K562 (cell line): ENCODE measurements at regions not wholly inside any gene's neighbourhood (a gene's known extent, or its start where the extent isn't known, plus 50 kb on each side); places are given as distances from the start of the nearest gene placed in this dataset.

Source experiments
- MTF1 ChIP-seq: fragments of 250-450 bp; sonication (Bioruptor Pico); IDR thresholded peaks from 2 replicates; pipeline ENCODE4 v1.9.0; 2021; ENCODE audit warnings: moderate library complexity, mild to moderate bottlenecking, inconsistent platforms, borderline replicate concordance
- TAF1 ChIP-seq: IDR thresholded peaks from 2 replicates; pipeline ENCODE4 v1.6.1; 2011; ENCODE audit warnings: mild to moderate bottlenecking, low read length, moderate library complexity; ENCODE audit not compliant: insufficient read depth, control insufficient read depth, severe bottlenecking; ENCODE audit errors: extremely low read depth
- ZNF778 ChIP-seq: fragments of 450-650 bp; formaldehyde crosslinking; IDR thresholded peaks from 2 replicates; pipeline ENCODE4 v1.4.0; 2020; ENCODE audit warnings: mild to moderate bottlenecking, moderate library complexity
- TF ChIP-seq, protein P1 (sequence below), 2 experiments: fragments of 450-650 bp in 1 of 2; IDR thresholded peaks; 2 replicates each; pipeline ENCODE4 v1.6.1; 2011 to 2017; ENCODE audit warnings: low read depth in 2 of 2, antibody characterized with exemption in 1 of 2, borderline replicate concordance in 1 of 2, low read length in 1 of 2, mild to moderate bottlenecking in 1 of 2, mixed read lengths in 1 of 2; ENCODE audit not compliant: control insufficient read depth in 1 of 2
- TF ChIP-seq, protein P2 (sequence below): fragments of 450-650 bp; conservative IDR thresholded peaks from 2 replicates; pipeline ENCODE4 v1.6.1; 2016; ENCODE audit warnings: missing genetic modification characterization, low read depth, mild to moderate bottlenecking, control low read depth, missing compliant biosample characterization
- TF ChIP-seq, protein P3 (sequence below): fragments of 450-650 bp; formaldehyde crosslinking; IDR thresholded peaks from 2 replicates; pipeline ENCODE4 v1.4.0; 2022; ENCODE audit warnings: mild to moderate bottlenecking, moderate library complexity
- TF ChIP-seq, protein P4 (sequence below): fragments of 250-450 bp; sonication (Bioruptor Pico); IDR thresholded peaks from 2 replicates; pipeline ENCODE4 v1.4.0; 2020

DNA sequence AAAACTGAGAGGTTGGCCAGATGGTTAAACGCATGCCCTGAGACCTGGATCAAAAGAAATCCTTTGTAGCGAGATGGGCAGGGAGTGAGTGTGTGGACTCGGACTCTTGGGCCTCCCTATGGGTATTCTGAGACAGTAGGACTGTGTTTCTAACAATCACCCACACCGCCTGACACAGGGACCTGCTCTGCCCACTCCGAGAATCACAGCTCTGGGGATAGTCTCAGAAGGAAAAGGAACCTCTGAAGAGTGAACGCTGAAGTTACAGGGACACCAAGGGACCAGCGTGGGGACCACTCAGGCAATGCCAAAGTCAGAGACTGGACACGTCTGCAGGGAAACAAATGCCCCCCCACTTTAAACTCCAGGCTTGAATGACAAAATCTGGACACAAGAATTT is 242.1 kb upstream of the TCERG1L start (continued):
- TF ChIP-seq, protein P1, sequence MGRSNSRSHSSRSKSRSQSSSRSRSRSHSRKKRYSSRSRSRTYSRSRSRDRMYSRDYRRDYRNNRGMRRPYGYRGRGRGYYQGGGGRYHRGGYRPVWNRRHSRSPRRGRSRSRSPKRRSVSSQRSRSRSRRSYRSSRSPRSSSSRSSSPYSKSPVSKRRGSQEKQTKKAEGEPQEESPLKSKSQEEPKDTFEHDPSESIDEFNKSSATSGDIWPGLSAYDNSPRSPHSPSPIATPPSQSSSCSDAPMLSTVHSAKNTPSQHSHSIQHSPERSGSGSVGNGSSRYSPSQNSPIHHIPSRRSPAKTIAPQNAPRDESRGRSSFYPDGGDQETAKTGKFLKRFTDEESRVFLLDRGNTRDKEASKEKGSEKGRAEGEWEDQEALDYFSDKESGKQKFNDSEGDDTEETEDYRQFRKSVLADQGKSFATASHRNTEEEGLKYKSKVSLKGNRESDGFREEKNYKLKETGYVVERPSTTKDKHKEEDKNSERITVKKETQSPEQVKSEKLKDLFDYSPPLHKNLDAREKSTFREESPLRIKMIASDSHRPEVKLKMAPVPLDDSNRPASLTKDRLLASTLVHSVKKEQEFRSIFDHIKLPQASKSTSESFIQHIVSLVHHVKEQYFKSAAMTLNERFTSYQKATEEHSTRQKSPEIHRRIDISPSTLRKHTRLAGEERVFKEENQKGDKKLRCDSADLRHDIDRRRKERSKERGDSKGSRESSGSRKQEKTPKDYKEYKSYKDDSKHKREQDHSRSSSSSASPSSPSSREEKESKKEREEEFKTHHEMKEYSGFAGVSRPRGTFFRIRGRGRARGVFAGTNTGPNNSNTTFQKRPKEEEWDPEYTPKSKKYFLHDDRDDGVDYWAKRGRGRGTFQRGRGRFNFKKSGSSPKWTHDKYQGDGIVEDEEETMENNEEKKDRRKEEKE (IDR thresholded peaks at IDR 0.05; ENCODE audit: borderline replicate concordance in 1 of 2, control insufficient read depth in 1 of 2, low read depth in 2 of 2, low read length in 1 of 2), result no peak
- TF ChIP-seq, protein P2, sequence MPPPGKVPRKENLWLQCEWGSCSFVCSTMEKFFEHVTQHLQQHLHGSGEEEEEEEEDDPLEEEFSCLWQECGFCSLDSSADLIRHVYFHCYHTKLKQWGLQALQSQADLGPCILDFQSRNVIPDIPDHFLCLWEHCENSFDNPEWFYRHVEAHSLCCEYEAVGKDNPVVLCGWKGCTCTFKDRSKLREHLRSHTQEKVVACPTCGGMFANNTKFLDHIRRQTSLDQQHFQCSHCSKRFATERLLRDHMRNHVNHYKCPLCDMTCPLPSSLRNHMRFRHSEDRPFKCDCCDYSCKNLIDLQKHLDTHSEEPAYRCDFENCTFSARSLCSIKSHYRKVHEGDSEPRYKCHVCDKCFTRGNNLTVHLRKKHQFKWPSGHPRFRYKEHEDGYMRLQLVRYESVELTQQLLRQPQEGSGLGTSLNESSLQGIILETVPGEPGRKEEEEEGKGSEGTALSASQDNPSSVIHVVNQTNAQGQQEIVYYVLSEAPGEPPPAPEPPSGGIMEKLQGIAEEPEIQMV (tag), result no peak
- TF ChIP-seq, protein P3, sequence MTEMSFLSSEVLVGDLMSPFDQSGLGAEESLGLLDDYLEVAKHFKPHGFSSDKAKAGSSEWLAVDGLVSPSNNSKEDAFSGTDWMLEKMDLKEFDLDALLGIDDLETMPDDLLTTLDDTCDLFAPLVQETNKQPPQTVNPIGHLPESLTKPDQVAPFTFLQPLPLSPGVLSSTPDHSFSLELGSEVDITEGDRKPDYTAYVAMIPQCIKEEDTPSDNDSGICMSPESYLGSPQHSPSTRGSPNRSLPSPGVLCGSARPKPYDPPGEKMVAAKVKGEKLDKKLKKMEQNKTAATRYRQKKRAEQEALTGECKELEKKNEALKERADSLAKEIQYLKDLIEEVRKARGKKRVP (CRISPR knock-in tag), result no peak
- TF ChIP-seq, protein P4, sequence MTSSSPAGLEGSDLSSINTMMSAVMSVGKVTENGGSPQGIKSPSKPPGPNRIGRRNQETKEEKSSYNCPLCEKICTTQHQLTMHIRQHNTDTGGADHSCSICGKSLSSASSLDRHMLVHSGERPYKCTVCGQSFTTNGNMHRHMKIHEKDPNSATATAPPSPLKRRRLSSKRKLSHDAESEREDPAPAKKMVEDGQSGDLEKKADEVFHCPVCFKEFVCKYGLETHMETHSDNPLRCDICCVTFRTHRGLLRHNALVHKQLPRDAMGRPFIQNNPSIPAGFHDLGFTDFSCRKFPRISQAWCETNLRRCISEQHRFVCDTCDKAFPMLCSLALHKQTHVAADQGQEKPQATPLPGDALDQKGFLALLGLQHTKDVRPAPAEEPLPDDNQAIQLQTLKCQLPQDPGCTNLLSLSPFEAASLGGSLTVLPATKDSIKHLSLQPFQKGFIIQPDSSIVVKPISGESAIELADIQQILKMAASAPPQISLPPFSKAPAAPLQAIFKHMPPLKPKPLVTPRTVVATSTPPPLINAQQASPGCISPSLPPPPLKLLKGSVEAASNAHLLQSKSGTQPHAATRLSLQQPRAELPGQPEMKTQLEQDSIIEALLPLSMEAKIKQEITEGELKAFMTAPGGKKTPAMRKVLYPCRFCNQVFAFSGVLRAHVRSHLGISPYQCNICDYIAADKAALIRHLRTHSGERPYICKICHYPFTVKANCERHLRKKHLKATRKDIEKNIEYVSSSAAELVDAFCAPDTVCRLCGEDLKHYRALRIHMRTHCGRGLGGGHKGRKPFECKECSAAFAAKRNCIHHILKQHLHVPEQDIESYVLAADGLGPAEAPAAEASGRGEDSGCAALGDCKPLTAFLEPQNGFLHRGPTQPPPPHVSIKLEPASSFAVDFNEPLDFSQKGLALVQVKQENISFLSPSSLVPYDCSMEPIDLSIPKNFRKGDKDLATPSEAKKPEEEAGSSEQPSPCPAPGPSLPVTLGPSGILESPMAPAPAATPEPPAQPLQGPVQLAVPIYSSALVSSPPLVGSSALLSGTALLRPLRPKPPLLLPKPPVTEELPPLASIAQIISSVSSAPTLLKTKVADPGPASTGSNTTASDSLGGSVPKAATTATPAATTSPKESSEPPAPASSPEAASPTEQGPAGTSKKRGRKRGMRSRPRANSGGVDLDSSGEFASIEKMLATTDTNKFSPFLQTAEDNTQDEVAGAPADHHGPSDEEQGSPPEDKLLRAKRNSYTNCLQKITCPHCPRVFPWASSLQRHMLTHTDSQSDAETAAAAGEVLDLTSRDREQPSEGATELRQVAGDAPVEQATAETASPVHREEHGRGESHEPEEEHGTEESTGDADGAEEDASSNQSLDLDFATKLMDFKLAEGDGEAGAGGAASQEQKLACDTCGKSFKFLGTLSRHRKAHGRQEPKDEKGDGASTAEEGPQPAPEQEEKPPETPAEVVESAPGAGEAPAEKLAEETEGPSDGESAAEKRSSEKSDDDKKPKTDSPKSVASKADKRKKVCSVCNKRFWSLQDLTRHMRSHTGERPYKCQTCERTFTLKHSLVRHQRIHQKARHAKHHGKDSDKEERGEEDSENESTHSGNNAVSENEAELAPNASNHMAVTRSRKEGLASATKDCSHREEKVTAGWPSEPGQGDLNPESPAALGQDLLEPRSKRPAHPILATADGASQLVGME, result no peak
- TF ChIP-seq ZNF778 (CRISPR knock-in tag) (no peak), MTF1 (CRISPR knock-in tag) (no peak), TAF1 (no peak)
